NOMO-1 treated with dmso at 0.1 percent for 144 hours (cell line): ENCODE measurements at regions not wholly inside any gene's neighbourhood (a gene's known extent, or its start where the extent isn't known, plus 50 kb on each side); places are given as distances from the start of the nearest gene placed in this dataset.

ENCODE experiments used
- DNase-seq: peaks from one replicate; lab custom pipeline; 2025; ENCODE audit not compliant: unreplicated experiment; lab: John Stamatoyannopoulos, UW

DNA sequence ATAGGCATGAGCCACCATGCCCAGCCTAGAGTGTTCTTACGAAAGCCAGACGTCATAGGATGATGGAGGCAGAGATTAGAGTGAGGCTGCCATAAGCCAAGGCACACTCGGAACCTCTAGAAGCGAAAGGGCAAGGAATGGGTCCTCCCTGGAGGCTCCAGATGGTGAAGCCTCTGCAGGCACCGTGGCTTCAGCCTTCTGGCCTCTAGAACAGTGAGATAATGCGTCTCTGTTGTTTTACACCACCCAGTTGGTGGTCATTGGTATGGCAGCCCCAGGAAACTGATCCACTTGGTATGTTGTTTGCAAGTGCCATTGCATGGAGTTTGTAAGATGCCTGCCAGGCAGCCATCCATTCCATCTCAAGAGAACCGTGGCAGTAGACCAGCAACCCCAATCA, 791.0 kb downstream of the TBC1D22A start:
- no peak for DNase-seq

DNA sequence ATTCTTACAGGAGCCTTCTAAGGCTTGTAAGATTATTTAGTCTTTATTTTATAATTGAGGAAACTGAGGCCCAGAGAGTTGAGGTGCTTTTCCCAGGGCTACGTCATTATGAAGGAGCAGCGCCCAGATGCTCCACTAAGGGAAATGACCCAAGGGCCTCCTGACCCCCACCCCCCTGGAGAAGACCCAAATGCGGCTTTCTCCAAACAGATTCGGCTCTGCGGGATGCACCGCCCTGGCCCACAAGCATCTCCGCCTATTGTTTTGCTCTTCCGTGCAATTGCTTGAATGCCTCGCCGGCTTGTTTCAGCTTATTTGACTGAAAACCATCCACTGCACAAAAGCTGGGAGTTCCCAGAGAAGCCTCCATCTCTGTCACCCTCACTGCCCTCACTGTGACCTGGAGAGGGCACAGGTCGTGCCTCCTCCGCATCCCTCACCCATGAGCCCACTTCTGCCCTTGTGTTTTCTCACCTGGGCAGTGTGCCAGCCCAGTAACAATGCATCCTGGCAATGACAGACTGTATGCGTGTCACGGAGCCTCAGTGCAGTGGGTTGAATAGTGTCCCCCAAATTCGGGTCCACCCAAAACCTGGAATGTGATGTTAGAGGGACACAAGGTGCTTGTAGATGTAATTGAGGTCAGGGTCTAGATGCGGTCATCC, 790.2 kb downstream of the TBC1D22A start:
- DNase-seq = no peak

DNA sequence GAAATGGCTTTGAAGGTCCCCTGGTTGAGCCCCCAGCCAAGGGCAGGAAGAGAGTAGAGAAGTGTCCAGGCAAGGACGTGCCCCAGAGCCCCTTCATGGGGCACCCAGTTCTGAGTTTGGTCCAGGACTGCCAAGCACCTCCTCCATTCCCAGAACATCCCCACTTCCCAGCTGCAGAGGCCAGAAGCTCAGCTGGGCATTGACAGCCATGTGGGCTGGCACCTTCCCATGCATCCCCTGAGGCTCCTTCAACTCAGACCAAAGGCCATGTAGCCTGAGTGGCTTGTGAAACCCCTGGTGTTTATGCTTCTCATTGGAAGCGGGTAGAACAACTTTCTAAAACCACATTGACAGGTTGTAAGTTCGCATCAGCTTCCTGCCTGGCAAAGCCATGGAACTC, 789.6 kb downstream of the TBC1D22A start:
- no peak for DNase-seq

DNA sequence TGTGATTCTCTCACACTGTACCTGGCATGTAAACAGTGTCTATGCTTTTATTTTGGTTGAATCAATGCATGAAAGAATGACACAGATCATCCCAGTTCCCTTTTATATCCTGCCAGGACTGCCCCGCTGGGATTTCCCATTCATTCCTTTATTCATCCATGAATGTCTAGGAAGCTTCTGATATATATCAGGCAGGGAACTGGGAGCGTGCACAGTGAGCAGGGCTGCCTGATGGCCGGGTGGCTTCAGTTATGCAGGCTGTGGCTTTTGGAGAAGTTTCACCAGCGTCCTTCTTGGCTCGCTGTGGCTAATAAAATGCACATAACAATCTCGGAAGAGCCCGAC, 789.0 kb downstream of the TBC1D22A start:
- DNase-seq = no peak

DNA sequence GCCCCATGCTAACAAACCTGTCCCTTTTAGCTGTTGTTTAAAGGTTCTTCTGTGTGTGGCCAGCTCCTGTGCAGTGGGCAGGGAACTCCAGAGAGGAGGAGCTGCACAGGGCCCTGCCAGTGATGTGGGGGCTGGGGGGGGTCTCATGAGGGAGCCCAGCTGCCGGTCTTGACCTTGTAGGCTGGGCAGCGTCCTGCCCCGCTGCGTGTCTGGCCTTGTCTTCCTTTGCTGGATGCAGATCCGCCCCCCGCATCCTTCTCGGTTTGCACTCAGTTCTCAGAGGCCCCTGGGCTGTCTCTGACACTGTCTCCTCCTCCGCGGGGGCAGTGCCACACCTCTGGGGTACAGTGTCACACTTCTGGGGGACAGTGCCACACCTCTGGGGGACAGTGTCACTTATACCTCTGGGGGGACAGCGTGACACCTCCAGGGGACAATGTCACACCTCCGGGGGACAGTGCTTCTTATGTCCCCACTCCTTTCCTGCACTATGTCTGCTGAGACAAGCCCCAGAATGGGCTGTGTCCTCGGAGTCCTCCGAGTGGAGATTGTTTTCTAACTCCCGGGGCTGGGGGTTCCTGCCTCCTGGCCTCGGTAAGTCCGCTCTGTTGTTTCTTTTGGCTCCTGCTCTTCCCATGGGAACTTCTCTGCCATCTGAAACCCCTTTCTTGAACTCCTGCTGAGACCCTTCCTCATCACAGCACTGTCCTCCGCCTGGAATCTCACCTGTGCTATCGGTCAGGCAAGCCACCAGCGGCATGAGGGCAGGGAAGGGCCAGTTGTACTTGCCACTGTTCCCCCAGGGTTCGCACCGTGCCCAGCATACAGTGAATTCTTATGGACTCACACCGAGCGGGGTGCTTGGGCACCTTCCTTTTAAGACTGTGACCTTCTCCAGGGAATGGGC, 788.3 kb downstream of the TBC1D22A start:
- no peak for DNase-seq

DNA sequence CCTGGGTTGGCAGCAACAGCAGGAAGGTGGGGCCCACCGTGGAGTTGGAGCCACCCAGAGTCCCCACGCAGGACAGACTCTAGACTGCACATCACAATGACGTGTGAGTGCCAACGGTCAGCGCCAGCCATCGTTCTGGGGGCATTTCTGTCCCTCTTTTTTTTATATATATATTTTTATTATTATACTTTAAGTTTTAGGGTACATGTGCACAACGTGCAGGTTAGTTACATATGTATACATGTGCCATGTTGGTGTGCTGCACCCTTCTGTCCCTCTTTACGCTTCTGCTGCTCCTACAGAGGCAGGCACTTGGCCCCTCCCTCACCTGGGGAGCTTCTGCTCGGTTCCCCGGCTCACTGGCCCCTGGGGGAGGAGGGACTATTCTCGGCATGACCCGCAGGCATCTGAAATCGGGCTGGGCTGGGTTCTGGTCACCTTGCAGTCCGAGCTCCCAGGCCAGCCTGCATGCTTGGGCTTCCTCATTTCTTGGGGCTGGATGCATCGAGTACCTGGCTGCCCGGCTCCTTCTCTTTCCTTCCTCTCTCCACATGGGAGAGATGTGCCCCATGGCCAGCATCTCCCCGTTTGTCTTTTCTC, 787.4 kb downstream of the TBC1D22A start:
- no peak for DNase-seq

DNA sequence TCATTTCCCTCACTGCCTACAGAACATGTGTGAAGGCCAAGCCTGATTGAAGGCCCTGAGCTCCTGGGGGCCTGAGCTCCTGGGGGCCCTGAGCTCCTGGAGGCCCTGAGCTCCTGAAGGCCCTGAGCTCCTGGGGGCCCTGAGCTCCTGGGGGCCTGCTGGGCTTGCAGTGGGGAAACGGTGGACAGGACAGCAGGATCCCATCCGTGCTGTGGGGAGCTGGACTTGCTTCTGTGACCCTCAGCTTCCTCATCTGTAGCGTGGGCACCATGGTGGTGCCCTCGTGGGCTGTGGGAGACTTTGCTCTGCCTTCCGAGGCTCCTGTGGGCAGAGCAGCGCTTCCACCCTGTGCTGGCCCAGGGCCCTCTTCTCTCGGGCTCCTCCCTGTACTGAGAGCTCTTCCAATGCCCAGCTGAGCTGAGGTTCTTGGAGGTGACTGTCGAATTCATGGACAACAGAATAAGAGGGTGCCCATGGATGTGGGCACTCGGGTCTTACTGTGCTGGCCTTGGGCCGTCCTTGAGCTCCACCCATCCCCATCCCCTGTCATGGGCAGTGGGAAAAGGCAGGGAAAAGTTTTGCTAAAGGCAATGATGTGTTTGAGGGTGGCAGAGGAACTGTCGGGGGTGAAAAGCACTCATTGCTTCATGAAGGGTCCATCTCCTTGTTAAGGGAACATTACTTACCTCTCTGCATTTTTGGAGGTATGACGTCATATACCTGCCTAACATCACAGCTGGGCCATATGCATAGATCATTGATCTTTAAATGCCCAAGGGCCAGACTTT, 786.7 kb downstream of the TBC1D22A start:
- DNase-seq = no peak

DNA sequence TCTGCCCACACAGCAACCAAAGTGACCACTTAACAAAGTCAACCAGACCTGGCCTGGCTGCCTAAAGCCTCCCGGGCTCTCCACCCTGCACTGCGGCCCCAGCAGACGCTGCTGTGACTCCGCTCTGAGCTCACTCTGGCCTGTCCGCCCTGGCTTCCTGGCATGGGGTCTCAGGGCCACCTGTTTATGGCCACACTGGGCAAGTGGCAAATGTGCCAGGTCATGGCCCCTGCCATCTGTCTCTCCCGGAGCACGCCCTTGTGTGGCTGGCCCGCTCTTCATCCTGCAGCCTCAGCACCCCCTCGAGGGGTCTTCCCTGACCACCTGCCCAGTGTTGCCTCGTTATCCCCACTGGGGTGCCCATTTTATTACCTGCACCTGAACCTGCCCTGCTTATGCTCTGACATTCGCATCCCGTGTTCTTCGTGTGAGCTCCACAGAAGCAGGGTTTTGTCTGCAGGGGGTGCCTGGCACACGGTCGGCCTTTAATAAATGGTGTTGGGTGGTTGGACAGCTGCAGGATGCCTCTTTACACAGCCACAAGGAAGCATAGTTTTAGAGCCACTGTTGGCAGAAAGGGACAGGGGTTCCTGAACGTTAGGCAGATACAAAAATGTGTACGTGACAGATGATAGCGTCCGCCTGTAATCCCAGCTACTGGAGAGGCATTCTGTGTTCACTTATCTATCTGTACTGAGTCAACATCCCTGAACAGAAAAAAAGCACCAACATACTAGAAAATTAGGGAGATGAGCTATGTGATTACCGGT, 785.6 kb downstream of the TBC1D22A start:
- DNase-seq = no peak

DNA sequence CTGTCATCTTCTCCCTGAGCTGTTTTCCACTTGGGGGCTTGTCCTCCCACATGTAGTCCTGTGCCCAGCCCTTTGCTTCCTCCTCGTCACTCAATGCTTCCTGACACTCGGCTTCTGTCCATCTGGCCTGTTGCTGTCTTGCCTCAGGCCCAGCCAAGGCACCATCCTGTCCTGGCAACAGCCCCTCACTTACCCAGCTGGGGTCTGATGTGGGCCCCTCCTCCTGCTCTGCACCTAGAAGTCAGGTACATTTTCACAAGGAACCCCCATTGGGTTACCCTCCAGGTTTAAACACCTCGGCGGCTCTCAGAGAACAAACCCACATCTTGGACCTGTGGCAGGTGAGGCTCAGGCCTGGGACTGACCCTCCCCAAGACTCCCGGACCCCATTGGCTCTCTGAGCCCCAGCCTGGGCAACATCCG, 784.8 kb downstream of the TBC1D22A start:
- no peak for DNase-seq

DNA sequence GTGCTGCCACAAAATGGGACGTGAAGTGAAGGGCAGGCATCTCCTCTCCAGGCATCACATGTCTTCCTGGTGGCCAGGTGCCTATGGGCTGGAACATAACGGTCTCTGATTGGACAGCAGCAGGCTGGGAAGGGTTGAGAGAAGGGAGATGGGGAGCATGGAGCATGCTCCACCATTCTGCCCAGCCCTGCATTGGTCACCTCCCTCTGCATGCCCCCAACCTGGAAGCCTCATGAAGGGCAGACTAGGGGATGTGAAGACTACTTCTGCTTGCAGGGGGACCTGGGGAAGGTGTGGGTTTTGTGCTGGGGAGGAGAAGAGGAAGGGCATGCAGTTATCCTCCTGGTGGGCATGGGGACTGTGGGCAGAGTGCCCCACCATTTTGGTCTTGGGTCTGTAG, 782.2 kb downstream of the TBC1D22A start:
- no peak for DNase-seq

DNA sequence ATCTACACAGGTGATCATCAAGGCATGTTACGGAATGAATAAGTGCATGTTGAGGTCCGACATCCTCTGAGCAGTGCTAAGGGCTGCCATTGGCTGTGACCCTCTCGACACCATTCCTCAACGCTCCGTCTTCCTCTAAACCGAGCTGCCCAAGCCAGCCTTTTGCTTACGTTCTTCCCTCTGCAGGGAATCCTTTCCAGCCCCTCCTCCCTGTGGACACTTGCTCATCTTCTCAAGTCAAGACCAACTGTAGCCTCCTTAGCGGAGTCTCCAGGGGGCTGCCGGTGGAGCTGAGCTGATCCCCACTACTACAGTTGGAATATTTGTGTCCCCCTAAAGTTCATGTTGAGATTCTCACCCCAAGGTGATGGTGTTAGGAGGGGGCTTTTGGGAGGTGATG, 781.0 kb downstream of the TBC1D22A start:
- no peak for DNase-seq

DNA sequence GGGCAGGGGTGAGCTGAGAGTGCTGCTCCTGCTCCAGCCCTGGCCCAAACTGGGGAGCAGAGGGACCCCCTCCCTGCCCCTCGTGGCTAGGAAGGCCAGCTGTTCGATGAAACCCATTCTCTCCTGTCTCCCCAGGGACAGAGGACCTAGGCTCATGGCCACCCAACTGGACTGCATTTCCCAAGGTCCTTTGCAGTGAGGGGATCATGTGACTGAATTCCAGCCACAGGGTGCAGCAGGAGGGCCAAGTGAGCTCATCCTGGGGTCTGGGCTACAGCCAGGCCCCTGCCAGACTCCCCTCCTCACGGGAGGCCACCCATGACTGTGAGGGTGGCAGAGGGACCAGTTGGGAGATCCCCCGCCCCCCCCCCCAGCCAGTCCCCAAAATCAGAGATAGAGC, 777.6 kb downstream of the TBC1D22A start:
- no peak for DNase-seq

DNA sequence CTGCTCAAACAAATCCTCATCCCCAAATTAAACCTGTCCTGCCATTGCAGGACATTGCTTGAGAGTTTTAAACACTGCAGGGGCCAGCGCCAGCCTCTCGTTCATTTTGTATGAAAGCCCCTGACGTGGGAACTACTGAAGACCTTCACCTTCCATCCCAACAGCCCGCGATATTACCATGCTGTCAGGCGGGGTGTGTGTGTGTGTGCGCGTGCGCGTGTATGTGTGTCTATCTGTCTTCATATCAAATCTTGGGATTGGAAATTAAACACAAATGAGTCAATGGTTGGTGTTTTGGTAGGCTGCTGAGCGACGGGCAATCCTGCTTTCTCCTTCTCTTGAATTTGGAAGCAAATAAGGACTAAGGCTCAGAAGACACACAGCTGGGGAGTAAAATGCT, 776.9 kb downstream of the TBC1D22A start:
- DNase-seq = no peak

DNA sequence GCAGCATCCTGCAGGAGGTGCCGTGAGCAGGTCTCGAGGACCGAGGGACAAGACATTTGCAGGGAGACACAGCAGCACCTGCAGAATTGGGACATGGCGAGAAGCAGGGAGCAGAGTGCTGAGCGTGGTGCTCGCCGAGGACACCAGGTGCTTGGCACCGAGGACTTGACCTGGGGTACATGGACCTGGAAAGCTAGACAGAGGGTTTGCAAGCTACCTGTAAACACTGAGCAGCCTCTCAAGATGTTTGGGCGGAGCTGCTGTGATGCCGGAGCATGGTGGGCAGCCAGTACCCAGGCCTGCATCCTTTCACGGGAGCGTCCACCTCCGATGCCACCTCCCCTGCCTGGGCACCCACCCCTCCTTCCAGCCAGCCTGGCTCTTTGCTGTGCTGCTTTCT, 773.2 kb downstream of the TBC1D22A start:
- no peak for DNase-seq

DNA sequence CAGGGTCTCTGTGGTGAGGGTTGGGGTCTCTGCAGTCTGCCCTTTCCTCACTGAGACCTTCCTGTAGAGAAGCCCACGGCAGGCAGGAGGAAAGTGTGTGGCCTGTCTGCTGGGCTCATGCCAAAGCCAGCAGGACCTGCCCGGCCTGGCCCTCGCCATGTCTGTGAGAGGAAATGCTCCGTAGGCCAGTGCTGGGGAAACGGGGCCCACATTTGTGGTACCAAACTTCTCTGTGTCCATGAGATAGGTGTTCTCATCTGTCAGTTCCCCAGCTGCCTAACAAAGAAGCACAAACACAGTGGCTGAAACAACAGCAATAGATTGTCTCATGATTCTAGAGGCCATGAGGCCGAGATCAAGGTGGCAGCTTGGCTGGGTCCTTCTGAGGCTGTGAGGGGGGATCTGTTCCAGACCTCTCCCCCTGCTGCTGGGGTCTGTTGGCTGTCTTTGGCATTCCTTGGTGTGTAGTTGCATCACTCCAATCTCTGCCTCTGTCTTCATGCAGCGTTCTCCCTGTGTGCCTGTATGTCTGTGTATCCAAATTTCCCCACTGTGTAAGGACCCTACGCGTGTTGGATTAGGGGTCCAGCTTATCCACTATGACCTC, 772.5 kb downstream of the TBC1D22A start:
- no peak for DNase-seq

DNA sequence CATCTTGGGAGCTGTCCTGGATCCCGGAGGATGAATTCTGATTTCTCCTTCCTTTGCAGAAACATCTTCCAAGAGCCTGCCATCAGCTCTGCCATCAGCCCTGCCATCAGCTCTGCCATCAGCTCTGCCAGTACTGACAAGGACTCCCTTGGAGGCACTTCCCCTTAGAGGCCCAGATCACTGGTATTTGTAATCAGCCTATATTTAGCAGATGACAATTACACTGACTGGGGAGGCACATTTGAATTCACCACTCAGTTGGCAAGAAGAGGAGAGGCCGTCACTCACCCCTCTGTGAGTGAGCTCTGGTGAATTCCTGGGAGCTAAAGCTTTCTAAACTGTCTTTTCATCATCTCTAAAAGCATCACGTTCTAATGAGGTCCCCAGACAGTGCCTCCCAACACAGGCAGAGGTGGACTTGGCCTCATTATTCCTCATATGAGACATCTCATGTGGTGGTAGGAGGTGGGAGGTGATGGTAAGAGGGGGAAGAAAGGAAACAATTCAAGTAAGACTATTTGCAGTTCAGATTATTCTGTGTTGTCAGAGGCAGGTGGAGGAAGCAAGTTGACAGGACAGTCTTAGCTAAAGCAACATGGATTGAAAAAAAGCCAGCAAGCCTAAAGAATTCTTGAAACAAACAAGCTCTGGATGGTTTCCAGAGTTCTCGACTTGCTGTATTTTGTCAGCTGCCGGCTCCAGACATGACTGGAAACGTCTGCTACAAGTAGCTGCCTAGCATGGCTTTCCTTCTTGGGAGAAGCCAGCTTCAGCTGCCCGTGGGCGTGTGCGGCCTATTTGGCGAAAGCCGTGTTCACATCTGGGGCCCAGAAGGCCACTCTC, 771.7 kb downstream of the TBC1D22A start:
- DNase-seq = no peak

DNA sequence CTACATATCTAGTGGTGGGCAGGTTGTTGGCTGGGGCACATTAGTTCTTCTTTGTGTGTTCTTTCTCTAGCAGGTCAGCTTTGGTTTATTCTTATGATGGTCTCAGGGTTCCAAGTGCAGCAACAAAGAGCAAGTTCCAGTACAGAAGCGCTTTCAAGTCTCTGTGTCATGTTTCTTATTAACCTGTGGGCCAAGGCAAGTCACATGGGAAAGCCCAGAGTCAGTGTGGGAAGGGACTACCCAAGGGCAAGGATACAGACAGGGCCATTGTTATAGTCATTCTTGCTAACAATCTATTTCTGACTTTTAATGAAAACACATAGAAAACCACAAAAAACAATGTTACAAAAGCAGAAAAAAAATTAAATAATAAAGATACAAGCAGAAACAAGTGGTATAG, 754.6 kb downstream of the TBC1D22A start:
- DNase-seq = no peak

DNA sequence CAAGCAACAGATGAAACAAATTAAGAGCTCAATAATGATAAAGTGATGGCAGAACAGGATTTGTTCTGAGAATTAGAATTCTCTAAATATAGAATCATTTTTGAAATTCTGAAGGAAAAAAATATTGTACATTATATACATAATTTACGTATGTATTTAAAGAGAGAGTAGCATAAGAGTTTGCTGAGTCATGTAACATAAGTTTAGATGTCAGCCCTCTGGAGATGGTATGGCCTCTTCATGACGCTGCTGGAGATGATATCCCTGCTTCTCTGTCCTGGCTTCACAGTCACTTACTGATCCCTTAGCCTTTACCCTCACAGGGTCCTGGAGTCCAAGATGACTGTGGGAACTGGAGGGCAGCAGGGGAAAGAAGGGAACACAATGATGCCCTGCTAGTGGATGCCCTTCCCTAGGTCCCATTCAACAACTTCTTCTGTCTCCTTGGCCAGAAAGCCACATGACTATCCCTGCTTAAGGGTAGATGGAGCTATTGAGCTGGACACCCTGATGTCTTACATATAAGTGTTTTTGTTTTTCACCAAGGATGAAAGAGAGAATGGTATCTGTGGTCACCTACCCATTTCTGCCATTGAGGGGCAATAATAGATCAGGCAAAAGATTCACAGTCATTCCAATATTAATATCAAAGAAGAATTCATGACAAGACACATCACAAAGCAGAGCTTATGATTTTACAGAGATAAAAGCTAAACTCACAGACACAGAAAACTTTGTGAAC, 753.1 kb downstream of the TBC1D22A start:
- no peak for DNase-seq

DNA sequence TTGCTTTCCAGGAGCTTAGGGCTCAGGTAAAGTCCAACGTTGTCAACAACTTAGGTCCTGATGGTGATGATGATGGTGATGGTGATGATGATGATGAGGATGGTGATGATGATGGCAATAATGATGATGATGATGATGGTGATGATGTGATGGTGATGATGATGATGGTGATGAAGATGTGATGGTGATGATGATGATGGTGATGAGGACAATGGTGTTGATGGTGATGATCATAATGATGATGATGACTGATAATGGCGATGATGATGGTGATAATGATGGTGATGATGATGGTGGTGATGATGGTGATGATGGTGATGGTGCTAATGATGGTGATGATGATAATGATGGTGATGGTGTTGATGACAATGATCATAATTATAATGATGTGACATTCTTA, 750.2 kb downstream of the TBC1D22A start:
- no peak for DNase-seq
